Tibial nerve (tissue), 4 donors: ENCODE measurements at regions not wholly inside any gene's neighbourhood (a gene's known extent, or its start where the extent isn't known, plus 50 kb on each side); places are given as distances from the start of the nearest gene placed in this dataset.

Experiments
- CTCF ChIP-seq, 5 experiments: fragments of 200-600 bp in 3 of 5; fragments of 450-650 bp in 2 of 5; sonication (generic) in 3 of 5; IDR thresholded peaks; one replicate each; pipeline ENCODE4 v1.5.1; 2016 to 2019; ENCODE audit warnings: antibody characterized with exemption in 5 of 5, mild to moderate bottlenecking in 3 of 5, moderate library complexity in 2 of 5
- EP300 ChIP-seq, 2 donors: sonication (generic); formaldehyde crosslinking; IDR thresholded peaks; one replicate each; pipeline ENCODE4 v1.6.1; 2017; ENCODE audit warnings: antibody characterized with exemption in 2 of 2, mild to moderate bottlenecking in 1 of 2
- POLR2A ChIP-seq, 2 donors: fragments of 450-650 bp; IDR thresholded peaks; one replicate each; pipeline ENCODE4 v1.6.1; 2017; ENCODE audit warnings: antibody characterized with exemption in 2 of 2, mild to moderate bottlenecking in 2 of 2, moderate library complexity in 2 of 2

- TF ChIP-seq CTCF (IDR thresholded peaks at IDR 0.05) (no peak), EP300 (IDR thresholded peaks at IDR 0.05) (no peak), POLR2A (IDR thresholded peaks at IDR 0.05) (no peak)
These were observed 405.6 kb upstream of the TMEM132C start for GRCh38 chr12:127861406-127861805.
